ENCODE measurements at regions not wholly inside any gene's neighbourhood (a gene's known extent, or its start where the extent isn't known, plus 50 kb on each side); places are given as distances from the start of the nearest gene placed in this dataset.
"Not testable (repeated sequence)": the region's sequence is repeated elsewhere in the genome, so short reads cannot be mapped to it uniquely, and the experiment has no call there.

GRCh38 chr1:223961985-223962384, 116.2 kb upstream of the TP53BP2 start:
- not testable (repeated sequence) for H3K9ac ChIP-seq (ENCODE audit: low read length in 2 of 2); H3K9me3 ChIP-seq (ENCODE audit: control insufficient read depth in 2 of 2, low read length in 2 of 2); H3K4me1 ChIP-seq (ENCODE audit: control insufficient read depth, insufficient read depth, low read length); H3K36me3 ChIP-seq (ENCODE audit: control insufficient read depth in 2 of 2, insufficient read depth in 2 of 2, low read length in 2 of 2); H3K4me3 ChIP-seq (ENCODE audit: low read length in 2 of 2); H3K27ac ChIP-seq (ENCODE audit: low read length); H3K27me3 ChIP-seq (ENCODE audit: control insufficient read depth in 1 of 2, insufficient read depth in 2 of 2, low read length in 2 of 2)

- not testable (repeated sequence) for H3K27me3 ChIP-seq (ENCODE audit: control insufficient read depth in 1 of 2, insufficient read depth in 2 of 2, low read length in 2 of 2); H3K36me3 ChIP-seq (ENCODE audit: control insufficient read depth in 2 of 2, insufficient read depth in 2 of 2, low read length in 2 of 2); H3K4me1 ChIP-seq (ENCODE audit: control insufficient read depth, insufficient read depth, low read length); H3K27ac ChIP-seq (ENCODE audit: low read length); H3K9me3 ChIP-seq (ENCODE audit: control insufficient read depth in 2 of 2, low read length in 2 of 2); H3K4me3 ChIP-seq (ENCODE audit: low read length in 2 of 2); H3K9ac ChIP-seq (ENCODE audit: low read length in 2 of 2)
Measured at GRCh38 chr1:223952801-223953200, 107.1 kb upstream of the TP53BP2 start.

- H3K27ac ChIP-seq (ENCODE audit: low read length); H3K36me3 ChIP-seq (ENCODE audit: control insufficient read depth in 2 of 2, insufficient read depth in 2 of 2, low read length in 2 of 2): not testable (repeated sequence)
Measured at GRCh38 chr1:223951551-223951950, 105.8 kb upstream of the TP53BP2 start.

GRCh38 chr1:223949944-223950343, 104.2 kb upstream of the TP53BP2 start:
- H3K9me3 ChIP-seq (ENCODE audit: control insufficient read depth in 2 of 2, low read length in 2 of 2); H3K4me1 ChIP-seq (ENCODE audit: control insufficient read depth, insufficient read depth, low read length); H3K9ac ChIP-seq (ENCODE audit: low read length in 2 of 2); H3K27ac ChIP-seq (ENCODE audit: low read length); H3K27me3 ChIP-seq (ENCODE audit: control insufficient read depth in 1 of 2, insufficient read depth in 2 of 2, low read length in 2 of 2); H3K4me3 ChIP-seq (ENCODE audit: low read length in 2 of 2); H3K36me3 ChIP-seq (ENCODE audit: control insufficient read depth in 2 of 2, insufficient read depth in 2 of 2, low read length in 2 of 2): not testable (repeated sequence)

More at GRCh38 chr1:223951551-223951950, 105.8 kb upstream of the TP53BP2 start:
- H3K4me3 ChIP-seq (ENCODE audit: low read length in 2 of 2); H3K9ac ChIP-seq (ENCODE audit: low read length in 2 of 2); H3K4me1 ChIP-seq (ENCODE audit: control insufficient read depth, insufficient read depth, low read length); H3K27me3 ChIP-seq (ENCODE audit: control insufficient read depth in 1 of 2, insufficient read depth in 2 of 2, low read length in 2 of 2); H3K9me3 ChIP-seq (ENCODE audit: control insufficient read depth in 2 of 2, low read length in 2 of 2): not testable (repeated sequence)

GRCh38 chr1:223948041-223948440, 102.3 kb upstream of the TP53BP2 start:
- H3K9me3 ChIP-seq (ENCODE audit: control insufficient read depth in 2 of 2, low read length in 2 of 2); H3K4me3 ChIP-seq (ENCODE audit: low read length in 2 of 2); H3K9ac ChIP-seq (ENCODE audit: low read length in 2 of 2); H3K36me3 ChIP-seq (ENCODE audit: control insufficient read depth in 2 of 2, insufficient read depth in 2 of 2, low read length in 2 of 2); H3K27ac ChIP-seq (ENCODE audit: low read length); H3K4me1 ChIP-seq (ENCODE audit: control insufficient read depth, insufficient read depth, low read length); H3K27me3 ChIP-seq (ENCODE audit: control insufficient read depth in 1 of 2, insufficient read depth in 2 of 2, low read length in 2 of 2): not testable (repeated sequence)

GRCh38 chr1:223936592-223936991, 90.8 kb upstream of the TP53BP2 start:
- not testable (repeated sequence) for H3K9ac ChIP-seq (ENCODE audit: low read length in 2 of 2); H3K9me3 ChIP-seq (ENCODE audit: control insufficient read depth in 2 of 2, low read length in 2 of 2); H3K27me3 ChIP-seq (ENCODE audit: control insufficient read depth in 1 of 2, insufficient read depth in 2 of 2, low read length in 2 of 2); H3K27ac ChIP-seq (ENCODE audit: low read length); H3K4me3 ChIP-seq (ENCODE audit: low read length in 2 of 2); H3K36me3 ChIP-seq (ENCODE audit: control insufficient read depth in 2 of 2, insufficient read depth in 2 of 2, low read length in 2 of 2); H3K4me1 ChIP-seq (ENCODE audit: control insufficient read depth, insufficient read depth, low read length)

GRCh38 chr1:223931476-223931875, 85.7 kb upstream of the TP53BP2 start:
- not testable (repeated sequence) for H3K36me3 ChIP-seq (ENCODE audit: control insufficient read depth in 2 of 2, insufficient read depth in 2 of 2, low read length in 2 of 2); H3K27me3 ChIP-seq (ENCODE audit: control insufficient read depth in 1 of 2, insufficient read depth in 2 of 2, low read length in 2 of 2); H3K9ac ChIP-seq (ENCODE audit: low read length in 2 of 2); H3K9me3 ChIP-seq (ENCODE audit: control insufficient read depth in 2 of 2, low read length in 2 of 2); H3K4me1 ChIP-seq (ENCODE audit: control insufficient read depth, insufficient read depth, low read length); H3K27ac ChIP-seq (ENCODE audit: low read length); H3K4me3 ChIP-seq (ENCODE audit: low read length in 2 of 2)

- H3K9ac ChIP-seq (ENCODE audit: low read length in 2 of 2); H3K4me1 ChIP-seq (ENCODE audit: control insufficient read depth, insufficient read depth, low read length); H3K27ac ChIP-seq (ENCODE audit: low read length); H3K4me3 ChIP-seq (ENCODE audit: low read length in 2 of 2); H3K9me3 ChIP-seq (ENCODE audit: control insufficient read depth in 2 of 2, low read length in 2 of 2); H3K36me3 ChIP-seq (ENCODE audit: control insufficient read depth in 2 of 2, insufficient read depth in 2 of 2, low read length in 2 of 2); H3K27me3 ChIP-seq (ENCODE audit: control insufficient read depth in 1 of 2, insufficient read depth in 2 of 2, low read length in 2 of 2): not testable (repeated sequence)
Measured at GRCh38 chr1:223920805-223921204, 75.1 kb upstream of the TP53BP2 start.

- not testable (repeated sequence) for H3K36me3 ChIP-seq (ENCODE audit: control insufficient read depth in 2 of 2, insufficient read depth in 2 of 2, low read length in 2 of 2); H3K9me3 ChIP-seq (ENCODE audit: control insufficient read depth in 2 of 2, low read length in 2 of 2); H3K4me3 ChIP-seq (ENCODE audit: low read length in 2 of 2); H3K9ac ChIP-seq (ENCODE audit: low read length in 2 of 2); H3K4me1 ChIP-seq (ENCODE audit: control insufficient read depth, insufficient read depth, low read length); H3K27ac ChIP-seq (ENCODE audit: low read length); H3K27me3 ChIP-seq (ENCODE audit: control insufficient read depth in 1 of 2, insufficient read depth in 2 of 2, low read length in 2 of 2)
Measured at GRCh38 chr1:223915476-223915875, 69.7 kb upstream of the TP53BP2 start.

GRCh38 chr1:223913715-223914114, 68.0 kb upstream of the TP53BP2 start:
- H3K4me1 ChIP-seq (ENCODE audit: control insufficient read depth, insufficient read depth, low read length); H3K36me3 ChIP-seq (ENCODE audit: control insufficient read depth in 2 of 2, insufficient read depth in 2 of 2, low read length in 2 of 2); H3K9ac ChIP-seq (ENCODE audit: low read length in 2 of 2); H3K9me3 ChIP-seq (ENCODE audit: control insufficient read depth in 2 of 2, low read length in 2 of 2); H3K4me3 ChIP-seq (ENCODE audit: low read length in 2 of 2); H3K27me3 ChIP-seq (ENCODE audit: control insufficient read depth in 1 of 2, insufficient read depth in 2 of 2, low read length in 2 of 2); H3K27ac ChIP-seq (ENCODE audit: low read length): not testable (repeated sequence)

- not testable (repeated sequence) for H3K36me3 ChIP-seq (ENCODE audit: control insufficient read depth in 2 of 2, insufficient read depth in 2 of 2, low read length in 2 of 2); H3K9ac ChIP-seq (ENCODE audit: low read length in 2 of 2); H3K9me3 ChIP-seq (ENCODE audit: control insufficient read depth in 2 of 2, low read length in 2 of 2); H3K27me3 ChIP-seq (ENCODE audit: control insufficient read depth in 1 of 2, insufficient read depth in 2 of 2, low read length in 2 of 2); H3K4me3 ChIP-seq (ENCODE audit: low read length in 2 of 2); H3K4me1 ChIP-seq (ENCODE audit: control insufficient read depth, insufficient read depth, low read length); H3K27ac ChIP-seq (ENCODE audit: low read length)
Measured at GRCh38 chr1:223907943-223908587, 62.3 kb upstream of the TP53BP2 start.

Measured in stomach smooth muscle (tissue), 2 donors.